Kidney (tissue), 13 donors: ENCODE measurements at regions not wholly inside any gene's neighbourhood (a gene's known extent, or its start where the extent isn't known, plus 50 kb on each side); places are given as distances from the start of the nearest gene placed in this dataset.

Experiments
- DNase-seq, 5 donors: peaks; one replicate each; pipeline ENCODE4 v3.0.0-alpha.2; 2013 to 2020
- FAIRE-seq: peaks from 2 replicates; lab custom pipeline; 2012; peaks lifted over from hg19 to GRCh38; lab: Jason Lieb, UNC
- H3K27ac ChIP-seq, 2 donors: one replicate each; pipeline ENCODE4 v1.7.0; 2013; ENCODE audit warnings: low read depth in 2 of 2, low read length in 2 of 2, inconsistent platforms in 1 of 2
- H3K27me3 ChIP-seq: one replicate; pipeline ENCODE4 v1.7.1; 2013; ENCODE audit warnings: low read length, inconsistent platforms; ENCODE audit not compliant: control insufficient read depth, insufficient read depth
- H3K36me3 ChIP-seq, 3 donors: one replicate each; pipeline versions ENCODE4 v1.7.0 to v1.7.1; 2013; ENCODE audit warnings: low read length in 3 of 3, control low read depth in 1 of 3, inconsistent platforms in 1 of 3; ENCODE audit not compliant: insufficient read depth in 3 of 3, control insufficient read depth in 2 of 3
- H3K4me1 ChIP-seq, 3 donors: one replicate each; pipeline versions ENCODE4 v1.7.0 to v1.7.1; 2013; ENCODE audit warnings: low read length in 3 of 3, inconsistent platforms in 1 of 3, low read depth in 1 of 3; ENCODE audit not compliant: control insufficient read depth in 2 of 3, insufficient read depth in 2 of 3
- H3K4me3 ChIP-seq, 3 donors: one replicate each; pipeline versions ENCODE4 v1.7.0 to v1.8.1; 2013; ENCODE audit warnings: low read length in 3 of 3, control low read depth in 1 of 3, inconsistent platforms in 1 of 3
- H3K9ac ChIP-seq, 3 donors: one replicate each; pipeline versions ENCODE4 v1.7.0 to v1.7.1; 2013; ENCODE audit warnings: low read length in 3 of 3, control low read depth in 1 of 3, inconsistent platforms in 1 of 3
- H3K9me3 ChIP-seq, 3 donors: one replicate each; pipeline versions ENCODE4 v1.7.0 to v1.7.1; 2013; ENCODE audit warnings: low read length in 3 of 3, control low read depth in 1 of 3, inconsistent platforms in 1 of 3; ENCODE audit not compliant: control insufficient read depth in 2 of 3, insufficient read depth in 1 of 3
- CTCF ChIP-seq: IDR thresholded peaks from 3 replicates; pipeline ENCODE4 v1.5.1; 2012; ENCODE audit warnings: mild to moderate bottlenecking, moderate library complexity, borderline replicate concordance; ENCODE audit not compliant: insufficient read depth; ENCODE audit errors: extremely low read depth
- intact Hi-C: fragments of 100-400 bp; cut with DNase I; formaldehyde crosslinking; loops from one replicate; pipeline ENCODE4 v1.11.1; 2022
- donor health status: control.
- donor health status: control.
- donor health status: control.
- donor health status: control.
- donor health status: control.
- donor health status: DM: yes; HTN: yes; CAD: no.
- donor health status: Normal renal cell carcinoma (clear cell type).

DNA sequence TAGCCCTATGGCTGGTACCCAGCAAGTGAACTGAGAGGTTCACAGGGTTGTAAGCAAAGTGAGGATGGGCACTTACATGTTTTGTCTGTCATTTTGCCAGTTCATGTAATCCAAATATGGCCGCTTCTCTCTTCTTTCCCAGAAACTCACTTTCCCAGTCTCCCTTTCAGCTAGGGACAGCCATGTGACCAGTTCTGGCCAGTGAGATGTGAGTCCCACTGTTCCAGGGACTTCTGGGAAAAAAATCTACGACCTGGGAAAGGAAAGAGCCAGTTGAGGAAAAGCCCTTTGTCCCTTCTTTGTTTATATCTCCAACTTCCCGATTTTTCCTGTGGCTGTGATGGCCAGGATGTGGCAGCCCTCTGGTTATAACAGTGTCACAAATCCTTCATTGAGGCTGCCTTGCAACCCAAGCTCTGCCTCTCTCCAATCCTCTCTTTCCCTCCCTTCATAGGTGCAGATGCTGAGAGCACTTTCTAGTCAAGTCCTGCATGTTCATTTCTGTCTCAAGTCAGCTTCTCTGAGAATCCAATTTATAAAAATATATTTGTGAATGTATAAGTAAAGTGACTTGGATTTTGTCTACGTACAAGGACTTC is 148.6 kb upstream of the ZFP64 start:
- no peaks in the 10 kb centered on the region for H3K36me3 ChIP-seq
- no peak overlapping the region for H3K27ac ChIP-seq
- no peak overlapping the region for H3K9ac ChIP-seq
- intact Hi-C loops: no loop called here
- no peaks in the 10 kb centered on the region for H3K27me3 ChIP-seq
- DNase-seq (no peak), FAIRE-seq (no peak)
- no peak for TF ChIP-seq CTCF
- H3K4me3 ChIP-seq: no peak overlapping the region
- H3K9me3 ChIP-seq: no peaks in the 10 kb centered on the region
- H3K4me1 ChIP-seq: no peaks in the 10 kb centered on the region

- H3K27ac ChIP-seq: no peak overlapping the region
- no peaks in the 10 kb centered on the region for H3K36me3 ChIP-seq
- H3K27me3 ChIP-seq: no peaks in the 10 kb centered on the region
- H3K4me1 ChIP-seq: no peaks in the 10 kb centered on the region
- H3K9me3 ChIP-seq: no peaks in the 10 kb centered on the region
- no peak for DNase-seq
- no peak for FAIRE-seq
- H3K9ac ChIP-seq: no peak overlapping the region
- intact Hi-C loops: no loop called here
- no peak for TF ChIP-seq CTCF
- H3K4me3 ChIP-seq: no peak overlapping the region
Observed at GRCh38 chr20:52332649-52333250, 141.2 kb upstream of the ZFP64 start.

DNA sequence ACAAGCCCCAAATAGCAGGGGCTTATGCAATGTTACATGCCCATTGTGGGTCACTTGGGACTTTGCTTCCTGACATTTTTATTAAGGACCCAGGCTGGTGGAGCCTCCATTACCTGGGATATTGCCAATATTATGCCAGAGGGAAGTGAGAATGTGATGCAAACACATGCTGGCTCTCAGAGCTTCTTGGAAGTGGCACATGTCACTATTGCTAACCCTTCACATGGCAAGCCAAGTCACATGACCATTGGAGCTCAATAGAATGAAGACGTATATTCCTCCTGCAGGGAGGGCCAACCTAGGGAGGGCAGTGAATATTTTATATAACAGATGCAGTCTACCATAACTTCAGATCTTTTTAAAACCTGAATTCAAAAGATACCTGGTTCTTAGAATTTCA is 140.7 kb upstream of the ZFP64 start:
- no peaks in the 10 kb centered on the region for H3K4me1 ChIP-seq
- DNase-seq (no peak), FAIRE-seq (no peak)
- H3K9ac ChIP-seq: no peak overlapping the region
- no peak for TF ChIP-seq CTCF
- intact Hi-C loops: no loop called here
- no peak overlapping the region for H3K4me3 ChIP-seq
- no peaks in the 10 kb centered on the region for H3K27me3 ChIP-seq
- H3K9me3 ChIP-seq: no peaks in the 10 kb centered on the region
- H3K27ac ChIP-seq: no peak overlapping the region
- H3K36me3 ChIP-seq: no peaks in the 10 kb centered on the region
